ENCODE measurements at regions not wholly inside any gene's neighbourhood (a gene's known extent, or its start where the extent isn't known, plus 50 kb on each side); places are given as distances from the start of the nearest gene placed in this dataset.
"Not testable (repeated sequence)": the region's sequence is repeated elsewhere in the genome, so short reads cannot be mapped to it uniquely, and the experiment has no call there.

- DNase-seq: no peak
Measured at GRCh38 chr21:24470852-24471251, 1136.4 kb downstream of the MRPL39 start.

- DNase-seq: no peak
Measured at GRCh38 chr21:24456358-24456757, 1150.9 kb downstream of the MRPL39 start.

- DNase-seq: no peak
Measured at GRCh38 chr21:24450119-24450518, 1157.2 kb downstream of the MRPL39 start.

GRCh38 chr21:24445517-24445916, 1161.8 kb downstream of the MRPL39 start:
- DNase-seq: no peak

- DNase-seq: no peak
Measured at GRCh38 chr21:24444736-24445135, 1162.5 kb downstream of the MRPL39 start.

- DNase-seq: no peak
Measured at GRCh38 chr21:24436236-24436635, 1171.0 kb downstream of the MRPL39 start.

- DNase-seq: peak; percentile 19
Measured at GRCh38 chr21:24428591-24429199, 1178.6 kb downstream of the MRPL39 start.

- no peak for DNase-seq
Measured at GRCh38 chr21:24424776-24425175, 1182.5 kb downstream of the MRPL39 start.

GRCh38 chr21:24423546-24423945, 1183.7 kb downstream of the MRPL39 start:
- DNase-seq: no peak

GRCh38 chr21:24420689-24421088, 1186.6 kb downstream of the MRPL39 start:
- no peak for DNase-seq

- DNase-seq: not testable (repeated sequence)
Measured at GRCh38 chr21:24419641-24420040, 1187.6 kb downstream of the MRPL39 start.

GRCh38 chr21:24418671-24419070, 1188.6 kb downstream of the MRPL39 start:
- DNase-seq: no peak

GRCh38 chr21:24411429-24411828, 1195.9 kb downstream of the MRPL39 start:
- DNase-seq: no peak

GRCh38 chr21:24403221-24403620, 1204.1 kb downstream of the MRPL39 start:
- DNase-seq: no peak

- no peak for DNase-seq
Measured at GRCh38 chr21:24395320-24395923, 1211.9 kb downstream of the MRPL39 start.

GRCh38 chr21:24375201-24375600, 1232.1 kb downstream of the MRPL39 start:
- DNase-seq: peak; percentile 28

- DNase-seq: no peak
Measured at GRCh38 chr21:24372506-24372905, 1234.8 kb downstream of the MRPL39 start.

GRCh38 chr21:24369746-24370145, 1237.5 kb downstream of the MRPL39 start:
- no peak for DNase-seq

- no peak for DNase-seq
Measured at GRCh38 chr21:24369278-24369677, 1238.0 kb downstream of the MRPL39 start.

- DNase-seq: no peak
Measured at GRCh38 chr21:24367936-24368335, 1239.3 kb downstream of the MRPL39 start.

- DNase-seq: no peak
Measured at GRCh38 chr21:24353492-24353891, 1253.8 kb downstream of the MRPL39 start.

GRCh38 chr21:24339406-24339805, 1267.9 kb downstream of the MRPL39 start:
- DNase-seq: no peak

- DNase-seq: no peak
Measured at GRCh38 chr21:24336491-24336890, 1270.8 kb downstream of the MRPL39 start.

- no peak for DNase-seq
Measured at GRCh38 chr21:24323536-24323935, 1283.7 kb downstream of the MRPL39 start.
